GM23338 (cell line): ENCODE measurements at regions not wholly inside any gene's neighbourhood (a gene's known extent, or its start where the extent isn't known, plus 50 kb on each side); places are given as distances from the start of the nearest gene placed in this dataset.

Experiments used
- ATAC-seq: fragments of 200-7000 bp; cut with Tn5 transposase; 3 replicates; pipeline ENCODE4 v1.9.1; 2020
- DNase-seq: peaks from one replicate; pipeline ENCODE4 v3.0.0-alpha.2; 2015; ENCODE audit warnings: low spot score
- H2AFZ ChIP-seq: fragments of 200-600 bp; sonication (generic); 2 replicates; pipeline ENCODE4 v1.8.0; 2016; ENCODE audit warnings: antibody characterized with exemption, mild to moderate bottlenecking, moderate library complexity
- H3F3A ChIP-seq: fragments of 200-600 bp; sonication (generic); replicated peaks from 2 replicates; pipeline ENCODE4 v1.8.0; 2017; ENCODE audit warnings: antibody characterized with exemption, mixed run types, low read depth
- H3K27ac ChIP-seq: fragments of 200-600 bp; sonication (generic); 2 replicates; pipeline ENCODE4 v1.6.1; 2016; ENCODE audit warnings: low read depth
- H3K27me3 ChIP-seq: fragments of 200-600 bp; sonication (generic); 2 replicates; pipeline ENCODE4 v1.8.0; 2016; ENCODE audit warnings: mild to moderate bottlenecking, mixed run types, moderate library complexity; ENCODE audit not compliant: insufficient read depth
- H3K36me3 ChIP-seq: fragments of 200-600 bp; sonication (generic); 2 replicates; pipeline ENCODE4 v1.8.0; 2016; ENCODE audit warnings: mild to moderate bottlenecking; ENCODE audit not compliant: insufficient read depth
- H3K4me1 ChIP-seq: fragments of 200-600 bp; sonication (generic); 2 replicates; pipeline ENCODE4 v1.8.0; 2016; ENCODE audit warnings: mild to moderate bottlenecking, moderate library complexity; ENCODE audit not compliant: insufficient read depth
- H3K4me2 ChIP-seq: fragments of 200-600 bp; sonication (generic); 2 replicates; pipeline ENCODE4 v1.7.1; 2017; ENCODE audit warnings: mixed run types
- H3K4me3 ChIP-seq: fragments of 200-600 bp; sonication (generic); 2 replicates; pipeline ENCODE4 v1.6.1; 2016; ENCODE audit warnings: mixed run types
- H3K79me2 ChIP-seq: fragments of 200-600 bp; sonication (generic); replicated peaks from 2 replicates; pipeline ENCODE4 v1.8.0; 2017; ENCODE audit warnings: mild to moderate bottlenecking; ENCODE audit not compliant: insufficient read depth
- H3K9me2 ChIP-seq: fragments of 200-600 bp; sonication (generic); 2 replicates; pipeline ENCODE4 v1.8.0; 2017; ENCODE audit not compliant: insufficient read depth
- H4K20me1 ChIP-seq: fragments of 200-600 bp; sonication (generic); replicated peaks from 2 replicates; pipeline ENCODE4 v1.8.0; 2017; ENCODE audit warnings: mild to moderate bottlenecking; ENCODE audit not compliant: insufficient read depth
- H3K27ac Mint-ChIP-seq: 2 replicates; pipeline ENCODE4 v1.8.0; 2020; ENCODE audit warnings: inconsistent platforms, mild to moderate bottlenecking, moderate library complexity, mixed read lengths
- H3K27me3 Mint-ChIP-seq: 3 replicates; pipeline ENCODE4 v1.8.0; 2022; ENCODE audit warnings: low read depth, mild to moderate bottlenecking, moderate library complexity, mixed read lengths, inconsistent platforms; ENCODE audit not compliant: insufficient read depth, poor library complexity
- H3K36me3 Mint-ChIP-seq: 3 replicates; pipeline ENCODE4 v1.8.0; 2021; ENCODE audit warnings: low read depth, mild to moderate bottlenecking, inconsistent platforms, moderate library complexity, mixed read lengths
- H3K4me1 Mint-ChIP-seq: 3 replicates; pipeline ENCODE4 v1.8.0; 2020; ENCODE audit warnings: mild to moderate bottlenecking, inconsistent platforms, mixed read lengths
- H3K4me3 Mint-ChIP-seq: 3 replicates; pipeline ENCODE4 v1.8.0; 2021; ENCODE audit warnings: moderate library complexity, mild to moderate bottlenecking, inconsistent platforms, mixed read lengths
- H3K9me3 Mint-ChIP-seq: 3 replicates; pipeline ENCODE4 v1.8.0; 2020; ENCODE audit warnings: moderate library complexity, mild to moderate bottlenecking, inconsistent platforms, mixed read lengths
- CTCF ChIP-seq, 2 experiments: fragments of 200-600 bp in 1 of 2; sonication (generic) in 1 of 2; conservative IDR thresholded peaks; 2 replicates each; pipeline versions ENCODE4 v1.5.1 to v1.6.1; 2016 to 2017; ENCODE audit warnings: antibody characterized with exemption in 2 of 2, low read depth in 2 of 2, mild to moderate bottlenecking in 2 of 2, moderate library complexity in 1 of 2
- EZH2 ChIP-seq: fragments of 200-600 bp; sonication (generic); IDR thresholded peaks from one replicate; pipeline ENCODE4 v1.8.0; 2017; ENCODE audit warnings: antibody characterized with exemption, mild to moderate bottlenecking, low read depth; ENCODE audit not compliant: unreplicated experiment
- EZH2phosphoT487 ChIP-seq: fragments of 200-600 bp; sonication (generic); IDR thresholded peaks from one replicate; pipeline ENCODE4 v1.8.1; 2018; ENCODE audit warnings: antibody characterized with exemption; ENCODE audit not compliant: unreplicated experiment
- NANOG ChIP-seq: IDR thresholded peaks from 2 replicates; pipeline ENCODE4 v1.6.1; 2016; ENCODE audit warnings: antibody characterized with exemption, borderline replicate concordance
- REST ChIP-seq: IDR thresholded peaks from one replicate; pipeline ENCODE4 v1.6.1; 2018; ENCODE audit warnings: antibody characterized with exemption; ENCODE audit not compliant: unreplicated experiment

- Histone ChIP-seq H3F3A (no peaks in the 10 kb centered on the region), H3K27ac (no peak overlapping the region), H3K9me2 (no peaks in the 10 kb centered on the region), H2AFZ (no peak overlapping the region), H4K20me1 (no peaks in the 10 kb centered on the region), H3K4me1 (no peaks in the 10 kb centered on the region), H3K4me3 (no peak overlapping the region), H3K27me3 (no peaks in the 10 kb centered on the region), H3K79me2 (no peaks in the 10 kb centered on the region), H3K36me3 (no peaks in the 10 kb centered on the region), H3K4me2 (no peak overlapping the region)
- Mint-ChIP-seq H3K9me3 (no peaks in the 10 kb centered on the region), H3K27me3 (no peaks in the 10 kb centered on the region), H3K4me1 (peaks cover 4% of the 10 kb centered on the region; the same call in 1 of the 3 replicates), H3K27ac (no peak overlapping the region), H3K4me3 (no peak overlapping the region), H3K36me3 (no peaks in the 10 kb centered on the region)
- DNase-seq: no peak
- TF ChIP-seq EZH2phosphoT487 (no peak), REST (no peak)
- no peak for ATAC-seq
Measured at GRCh38 chr4:117293784-117294183, 208.4 kb upstream of the TRAM1L1 start.

- peaks cover 4% of the 10 kb centered on the region; the same call in 1 of the 3 replicates for H3K4me1 Mint-ChIP-seq
- no peaks in the 10 kb centered on the region for H3K36me3 Mint-ChIP-seq
- Histone ChIP-seq H3K27me3 (no peaks in the 10 kb centered on the region), H4K20me1 (no peaks in the 10 kb centered on the region), H3K4me2 (no peak overlapping the region), H3K9me2 (no peaks in the 10 kb centered on the region), H2AFZ (no peak overlapping the region), H3K4me3 (no peak overlapping the region), H3K27ac (no peak overlapping the region), H3K36me3 (no peaks in the 10 kb centered on the region), H3F3A (no peaks in the 10 kb centered on the region), H3K79me2 (no peaks in the 10 kb centered on the region), H3K4me1 (no peaks in the 10 kb centered on the region)
- H3K27me3 Mint-ChIP-seq: peaks cover 1% of the 10 kb centered on the region
- DNase-seq: no peak
- no peaks in the 10 kb centered on the region for H3K9me3 Mint-ChIP-seq
- TF ChIP-seq EZH2 (no peak), REST (no peak), NANOG (no peak), CTCF (conservative IDR thresholded peaks at IDR 0.05; ENCODE audit: low read depth in 2 of 2) (no peak)
- H3K27ac Mint-ChIP-seq: no peak overlapping the region
- no peak overlapping the region for H3K4me3 Mint-ChIP-seq
- no peak for ATAC-seq
Measured at GRCh38 chr4:117302226-117302625, 216.8 kb upstream of the TRAM1L1 start.
